NB4 (cell line): ENCODE measurements at regions not wholly inside any gene's neighbourhood (a gene's known extent, or its start where the extent isn't known, plus 50 kb on each side); places are given as distances from the start of the nearest gene placed in this dataset.

ENCODE experiments used
- TF ChIP-seq, protein P1 (sequence below): IDR thresholded peaks from 2 replicates; pipeline ENCODE4 v1.6.1; 2011; ENCODE audit warnings: low read depth, low read length
- TF ChIP-seq, protein P2 (sequence below): IDR thresholded peaks from one replicate; pipeline ENCODE4 v1.5.1; 2012; ENCODE audit warnings: low read depth, low read length

DNA sequence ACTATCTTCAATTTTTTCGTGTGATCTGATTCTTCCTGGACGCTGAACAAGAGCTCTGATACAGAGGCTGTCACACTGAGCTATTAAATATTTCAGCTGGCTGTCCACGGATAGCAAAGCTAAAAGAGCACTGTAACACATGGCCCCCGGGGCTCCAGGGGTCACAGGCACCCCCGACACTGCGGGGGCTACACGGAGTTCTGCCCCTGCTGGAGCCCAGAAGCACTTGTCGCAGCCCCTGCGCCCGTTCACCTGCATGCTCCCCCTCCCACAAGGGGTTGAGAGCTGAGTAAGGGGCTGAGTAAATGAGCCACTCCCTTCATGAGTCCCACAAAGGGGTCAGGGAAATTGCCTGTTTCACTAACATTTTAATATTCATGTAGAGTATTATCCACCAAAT lies 316.3 kb downstream of the TMEM167A start:
- TF ChIP-seq, protein P1, sequence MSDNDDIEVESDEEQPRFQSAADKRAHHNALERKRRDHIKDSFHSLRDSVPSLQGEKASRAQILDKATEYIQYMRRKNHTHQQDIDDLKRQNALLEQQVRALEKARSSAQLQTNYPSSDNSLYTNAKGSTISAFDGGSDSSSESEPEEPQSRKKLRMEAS, result no peak
- TF ChIP-seq, protein P2, sequence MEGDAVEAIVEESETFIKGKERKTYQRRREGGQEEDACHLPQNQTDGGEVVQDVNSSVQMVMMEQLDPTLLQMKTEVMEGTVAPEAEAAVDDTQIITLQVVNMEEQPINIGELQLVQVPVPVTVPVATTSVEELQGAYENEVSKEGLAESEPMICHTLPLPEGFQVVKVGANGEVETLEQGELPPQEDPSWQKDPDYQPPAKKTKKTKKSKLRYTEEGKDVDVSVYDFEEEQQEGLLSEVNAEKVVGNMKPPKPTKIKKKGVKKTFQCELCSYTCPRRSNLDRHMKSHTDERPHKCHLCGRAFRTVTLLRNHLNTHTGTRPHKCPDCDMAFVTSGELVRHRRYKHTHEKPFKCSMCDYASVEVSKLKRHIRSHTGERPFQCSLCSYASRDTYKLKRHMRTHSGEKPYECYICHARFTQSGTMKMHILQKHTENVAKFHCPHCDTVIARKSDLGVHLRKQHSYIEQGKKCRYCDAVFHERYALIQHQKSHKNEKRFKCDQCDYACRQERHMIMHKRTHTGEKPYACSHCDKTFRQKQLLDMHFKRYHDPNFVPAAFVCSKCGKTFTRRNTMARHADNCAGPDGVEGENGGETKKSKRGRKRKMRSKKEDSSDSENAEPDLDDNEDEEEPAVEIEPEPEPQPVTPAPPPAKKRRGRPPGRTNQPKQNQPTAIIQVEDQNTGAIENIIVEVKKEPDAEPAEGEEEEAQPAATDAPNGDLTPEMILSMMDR, result no peak
